HCT116 (cell line): ENCODE measurements at regions not wholly inside any gene's neighbourhood (a gene's known extent, or its start where the extent isn't known, plus 50 kb on each side); places are given as distances from the start of the nearest gene placed in this dataset.

Experiments used
- ATF3 ChIP-seq: IDR thresholded peaks from 2 replicates; pipeline ENCODE4 v1.6.1; 2012
- CTCF ChIP-seq, 3 experiments: fragments of 200-600 bp in 1 of 3; sonication (generic) in 1 of 3; IDR thresholded peaks in 2 of 3; conservative IDR thresholded peaks in 1 of 3; 2 replicates each; pipeline ENCODE4 v1.5.1; 2012 to 2017; ENCODE audit warnings: low read depth in 2 of 3, low read length in 2 of 3, antibody characterized with exemption in 1 of 3, borderline replicate concordance in 1 of 3, control low read depth in 1 of 3, mild to moderate bottlenecking in 1 of 3, mixed read lengths in 1 of 3, mixed run types in 1 of 3, moderate library complexity in 1 of 3; ENCODE audit not compliant: insufficient read depth in 1 of 3
- ELF1 ChIP-seq: IDR thresholded peaks from 2 replicates; pipeline ENCODE4 v1.6.1; 2012; ENCODE audit warnings: low read depth, borderline replicate concordance
- EZH2 ChIP-seq: fragments of 200-600 bp; sonication (generic); IDR thresholded peaks from 2 replicates; pipeline ENCODE4 v1.6.1; 2017; ENCODE audit warnings: antibody characterized with exemption, mixed run types
- EZH2phosphoT487 ChIP-seq: fragments of 200-600 bp; IDR thresholded peaks from 2 replicates; pipeline ENCODE4 v1.6.1; 2018; ENCODE audit warnings: antibody characterized with exemption, borderline replicate concordance
- FOSL1 ChIP-seq: IDR thresholded peaks from 2 replicates; pipeline ENCODE4 v1.6.1; 2012; ENCODE audit warnings: low read depth
- JUND ChIP-seq: IDR thresholded peaks from 2 replicates; pipeline ENCODE4 v1.6.1; 2012
- POLR2A ChIP-seq: IDR thresholded peaks from 2 replicates; pipeline ENCODE4 v1.7.0; 2011; ENCODE audit warnings: borderline replicate concordance; ENCODE audit not compliant: insufficient read depth, insufficient read length; ENCODE audit errors: extremely low read depth
- POLR2AphosphoS5 ChIP-seq: IDR thresholded peaks from 2 replicates; pipeline ENCODE4 v1.6.1; 2011; ENCODE audit warnings: mild to moderate bottlenecking, low read depth, low read length, moderate library complexity
- RAD21 ChIP-seq: IDR thresholded peaks from 2 replicates; pipeline ENCODE4 v1.6.1; 2012; ENCODE audit warnings: low read depth, mild to moderate bottlenecking
- REST ChIP-seq: IDR thresholded peaks from 2 replicates; pipeline ENCODE4 v1.6.1; 2012; ENCODE audit warnings: low read depth
- SP1 ChIP-seq: IDR thresholded peaks from 2 replicates; pipeline ENCODE4 v1.6.1; 2012; ENCODE audit warnings: low read depth
- ZBTB33 ChIP-seq: IDR thresholded peaks from 2 replicates; pipeline ENCODE4 v1.6.1; 2011; ENCODE audit warnings: mild to moderate bottlenecking, low read length, moderate library complexity; ENCODE audit not compliant: insufficient replicate concordance; ENCODE audit errors: extremely low read depth
- ZNF274 ChIP-seq: fragments of 200-500 bp; sonication (Bioruptor generic); IDR thresholded peaks from 2 replicates; pipeline ENCODE4 v1.6.1; 2014; ENCODE audit warnings: mild to moderate bottlenecking, low read depth, low read length, inconsistent platforms

DNA sequence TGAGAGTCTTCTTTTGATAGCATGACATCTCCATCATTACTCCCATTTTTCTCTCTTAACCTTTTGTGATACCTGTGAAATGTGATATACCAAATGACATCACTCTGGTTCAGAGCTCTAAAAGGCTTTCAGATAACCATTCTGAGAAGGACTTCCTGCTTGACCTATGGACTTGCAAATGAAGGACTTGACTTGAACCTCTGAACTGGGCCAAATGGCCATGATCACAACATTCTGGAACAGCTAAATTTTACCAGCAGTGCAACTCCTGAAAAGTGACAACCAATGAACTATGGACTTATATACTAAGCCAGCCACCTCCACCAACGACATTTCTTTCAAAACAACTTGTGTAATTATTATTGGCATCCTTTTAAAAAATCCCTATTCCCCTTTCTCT is 1085.8 kb upstream of the CITED2 start:
- TF ChIP-seq EZH2: no peak
- TF ChIP-seq CTCF (IDR thresholded peaks at IDR 0.05 in 2 of 3, conservative IDR thresholded peaks at IDR 0.05 in 1 of 3; ENCODE audit: borderline replicate concordance in 1 of 3, insufficient read depth in 1 of 3, low read depth in 2 of 3, low read length in 2 of 3): no peak
- TF ChIP-seq POLR2AphosphoS5: no peak
- TF ChIP-seq REST: no peak
- no peak for TF ChIP-seq ZNF274
- TF ChIP-seq POLR2A: no peak
- TF ChIP-seq ZBTB33: no peak
- TF ChIP-seq ELF1: no peak
- TF ChIP-seq EZH2phosphoT487: no peak
- TF ChIP-seq RAD21: no peak
- no peak for TF ChIP-seq ATF3
- no peak for TF ChIP-seq FOSL1
- no peak for TF ChIP-seq JUND
- no peak for TF ChIP-seq SP1
